Brain microvascular endothelial cell (primary cell): ENCODE measurements at regions not wholly inside any gene's neighbourhood (a gene's known extent, or its start where the extent isn't known, plus 50 kb on each side); places are given as distances from the start of the nearest gene placed in this dataset.
"Not testable (repeated sequence)": the region's sequence is repeated elsewhere in the genome, so short reads cannot be mapped to it uniquely, and the experiment has no call there.

ENCODE experiments used
- DNase-seq: peaks from one replicate; pipeline ENCODE4 v3.0.0-alpha.2; 2020
- H3K27ac ChIP-seq: fragments of 250-450 bp; sonication (Bioruptor Pico); 2 replicates; pipeline ENCODE4 v1.5.1; 2020; ENCODE audit warnings: mild to moderate bottlenecking, moderate library complexity
- H3K27me3 ChIP-seq: fragments of 250-450 bp; sonication (Bioruptor Pico); replicated peaks from 2 replicates; pipeline ENCODE4 v1.5.1; 2020; ENCODE audit warnings: mild to moderate bottlenecking
- H3K36me3 ChIP-seq: fragments of 250-450 bp; sonication (Bioruptor Pico); replicated peaks from 2 replicates; pipeline ENCODE4 v1.5.1; 2020; ENCODE audit warnings: mild to moderate bottlenecking
- H3K4me3 ChIP-seq: 2 replicates; pipeline ENCODE4 v1.5.1; 2011; ENCODE audit warnings: low read depth, mild to moderate bottlenecking, control low read depth, low read length, moderate library complexity
- in situ Hi-C: cut with HindIII; loops from 2 replicates; pipeline ENCODE4 v1.10.0; 2017; ENCODE audit warnings: low sequenced_read_pairs, low pct_ligation_motif_present
- TF ChIP-seq, protein P1 (sequence below): IDR thresholded peaks from 2 replicates; pipeline ENCODE4 v1.5.1; 2011; ENCODE audit warnings: low read depth, mild to moderate bottlenecking, moderate library complexity, low read length, control low read depth, inconsistent platforms; ENCODE audit errors: missing control alignments

DNA sequence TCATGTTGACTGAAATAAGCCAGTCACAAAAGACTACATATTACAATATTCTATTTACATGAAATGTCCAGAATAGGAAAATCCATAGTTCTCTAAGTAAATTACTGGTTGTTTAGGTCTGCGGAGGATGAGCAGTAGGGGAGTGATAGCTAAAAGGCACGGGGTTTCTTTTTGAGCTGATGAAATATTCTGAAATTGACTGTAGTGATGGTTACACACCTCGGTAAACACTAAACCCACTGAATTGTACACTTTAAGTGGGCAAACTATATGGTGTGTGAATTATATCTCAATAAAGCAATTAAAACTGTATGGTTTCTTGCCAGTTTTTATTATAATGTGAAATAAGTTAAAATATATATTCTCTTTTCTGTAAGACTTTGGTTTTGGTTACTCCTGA is 77.7 kb upstream of the TMED7 start:
- no peak overlapping the region for H3K4me3 ChIP-seq
- DNase-seq = no peak
- in situ Hi-C loops = no loop called here
- no peaks in the 10 kb centered on the region for H3K36me3 ChIP-seq
- no peaks in the 10 kb centered on the region for H3K27me3 ChIP-seq
- H3K27ac ChIP-seq = no peak overlapping the region
- TF ChIP-seq, protein P1, sequence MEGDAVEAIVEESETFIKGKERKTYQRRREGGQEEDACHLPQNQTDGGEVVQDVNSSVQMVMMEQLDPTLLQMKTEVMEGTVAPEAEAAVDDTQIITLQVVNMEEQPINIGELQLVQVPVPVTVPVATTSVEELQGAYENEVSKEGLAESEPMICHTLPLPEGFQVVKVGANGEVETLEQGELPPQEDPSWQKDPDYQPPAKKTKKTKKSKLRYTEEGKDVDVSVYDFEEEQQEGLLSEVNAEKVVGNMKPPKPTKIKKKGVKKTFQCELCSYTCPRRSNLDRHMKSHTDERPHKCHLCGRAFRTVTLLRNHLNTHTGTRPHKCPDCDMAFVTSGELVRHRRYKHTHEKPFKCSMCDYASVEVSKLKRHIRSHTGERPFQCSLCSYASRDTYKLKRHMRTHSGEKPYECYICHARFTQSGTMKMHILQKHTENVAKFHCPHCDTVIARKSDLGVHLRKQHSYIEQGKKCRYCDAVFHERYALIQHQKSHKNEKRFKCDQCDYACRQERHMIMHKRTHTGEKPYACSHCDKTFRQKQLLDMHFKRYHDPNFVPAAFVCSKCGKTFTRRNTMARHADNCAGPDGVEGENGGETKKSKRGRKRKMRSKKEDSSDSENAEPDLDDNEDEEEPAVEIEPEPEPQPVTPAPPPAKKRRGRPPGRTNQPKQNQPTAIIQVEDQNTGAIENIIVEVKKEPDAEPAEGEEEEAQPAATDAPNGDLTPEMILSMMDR = no peak

DNA sequence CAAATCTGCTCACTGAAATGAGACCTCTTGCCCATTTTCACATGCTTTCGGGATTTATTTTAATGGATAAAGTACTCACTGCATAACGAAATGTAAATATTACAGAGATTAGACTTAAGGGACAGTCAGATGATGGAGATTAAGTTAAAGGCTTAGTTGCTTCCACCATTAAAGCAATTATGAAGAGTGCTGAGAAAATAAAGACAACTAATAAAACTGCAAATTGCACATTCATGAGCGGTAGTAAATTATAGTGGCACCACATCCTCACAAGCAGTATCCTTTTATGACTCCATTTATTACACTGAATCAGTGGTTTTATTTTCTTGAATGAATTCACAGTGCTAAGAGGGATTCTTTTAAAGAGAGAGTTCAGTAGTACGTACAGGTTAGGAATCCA is 76.2 kb upstream of the TMED7 start:
- TF ChIP-seq, protein P1 = no peak
- in situ Hi-C loops = no loop called here
- no peak for DNase-seq
- Histone ChIP-seq H3K36me3 (no peaks in the 10 kb centered on the region), H3K27ac (no peak overlapping the region), H3K27me3 (no peaks in the 10 kb centered on the region), H3K4me3 (no peak overlapping the region)

DNA sequence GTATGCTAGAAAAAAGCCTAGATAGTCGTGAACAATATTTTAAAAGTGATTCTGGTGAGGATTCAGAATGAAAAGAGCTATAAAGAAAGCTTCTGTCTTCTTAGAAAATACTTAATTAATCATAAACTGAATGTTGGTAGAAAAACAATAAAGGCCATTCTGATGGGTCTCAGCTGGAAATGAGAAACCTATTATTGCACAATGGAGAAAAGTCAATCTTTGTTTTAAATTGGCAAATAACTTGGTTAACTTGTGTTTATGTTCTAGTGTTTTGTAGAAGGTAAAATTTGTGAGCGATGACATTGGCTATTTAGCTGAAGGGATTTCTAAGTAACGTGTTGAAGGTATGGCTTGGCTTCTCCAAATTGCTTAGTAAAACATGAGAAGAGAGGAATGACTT is 74.1 kb upstream of the TMED7 start:
- in situ Hi-C loops = no loop called here
- Histone ChIP-seq H3K27me3 (no peaks in the 10 kb centered on the region), H3K27ac (no peak overlapping the region), H3K36me3 (no peaks in the 10 kb centered on the region), H3K4me3 (no peak overlapping the region)
- TF ChIP-seq, protein P1 = no peak
- DNase-seq = no peak

DNA sequence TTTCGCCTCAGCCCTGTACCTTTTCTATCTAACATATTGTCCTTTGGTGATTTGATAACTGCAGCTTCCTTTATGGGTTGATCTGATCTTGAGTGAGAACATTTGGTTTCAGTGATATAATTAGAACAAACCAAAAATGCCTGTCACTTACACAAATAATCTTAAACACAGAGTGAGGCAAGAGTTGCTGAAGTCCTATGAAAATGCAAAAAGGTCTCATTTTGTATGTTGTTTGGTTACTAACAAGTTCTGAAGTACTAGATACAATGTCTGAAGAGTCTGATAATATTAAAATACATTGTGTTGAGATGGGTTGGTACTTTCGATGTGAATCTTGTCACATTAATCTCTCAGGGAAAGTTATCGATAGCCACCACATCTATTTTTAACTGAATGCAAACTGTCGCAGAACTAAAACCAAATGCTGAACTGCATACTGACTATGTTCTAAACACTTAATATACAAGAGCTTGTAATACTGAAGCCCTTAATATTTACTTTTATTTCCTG is 70.4 kb upstream of the TMED7 start:
- no peak overlapping the region for H3K4me3 ChIP-seq
- H3K27ac ChIP-seq = no peak overlapping the region
- DNase-seq = no peak
- no peaks in the 10 kb centered on the region for H3K27me3 ChIP-seq
- TF ChIP-seq, protein P1 = no peak
- in situ Hi-C loops = no loop called here
- no peaks in the 10 kb centered on the region for H3K36me3 ChIP-seq

DNA sequence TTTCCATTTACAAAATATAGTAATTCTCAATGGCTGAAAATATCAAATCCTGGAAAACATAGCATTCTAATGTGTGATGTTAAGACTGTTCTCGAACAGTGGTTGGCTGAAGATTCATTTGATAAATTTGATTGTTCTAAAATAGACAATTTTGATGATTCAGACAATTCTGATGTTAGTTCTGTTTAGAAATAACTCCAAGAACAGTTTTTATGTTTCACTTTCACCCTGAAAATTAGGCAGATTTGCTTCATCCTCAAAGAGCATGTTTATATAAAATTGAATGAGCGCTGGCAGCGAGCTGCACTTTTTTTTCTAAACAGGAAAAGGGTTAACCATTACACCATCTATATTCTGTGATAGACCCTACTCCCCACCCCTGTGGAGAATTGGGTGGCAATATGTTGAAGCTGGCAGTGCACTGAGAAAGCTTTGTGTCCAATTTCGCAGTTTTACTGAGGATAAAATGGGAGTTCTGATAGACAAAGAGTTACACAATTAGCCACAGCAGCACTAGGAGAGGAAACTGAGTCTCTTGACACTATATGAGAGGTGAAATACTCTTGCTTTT is 69.6 kb upstream of the TMED7 start:
- DNase-seq = no peak
- Histone ChIP-seq H3K36me3 (no peaks in the 10 kb centered on the region), H3K4me3 (no peak overlapping the region), H3K27me3 (no peaks in the 10 kb centered on the region), H3K27ac (no peak overlapping the region)
- TF ChIP-seq, protein P1 = no peak
- in situ Hi-C loops = no loop called here

DNA sequence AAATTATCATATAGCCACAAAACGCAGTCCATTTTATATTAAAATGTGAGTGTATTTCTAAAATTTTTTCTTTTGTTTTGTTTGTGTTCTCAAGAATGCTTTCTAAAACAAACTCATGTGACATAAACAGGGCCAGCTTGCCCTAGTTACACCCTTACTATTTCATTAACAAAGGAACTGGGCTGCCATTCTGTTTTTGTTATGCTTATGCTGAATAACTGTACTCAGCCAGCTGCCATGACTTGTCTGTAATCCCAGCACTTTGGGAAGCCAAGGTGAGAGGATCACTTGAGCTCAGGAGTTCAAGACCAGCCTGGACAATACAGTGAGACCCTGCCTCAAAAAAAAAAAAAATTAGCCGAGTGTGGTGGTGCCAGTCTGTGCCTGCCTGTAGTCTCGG is 66.0 kb upstream of the TMED7 start:
- in situ Hi-C loops, H3K27me3 ChIP-seq, DNase-seq, H3K27ac ChIP-seq, H3K36me3 ChIP-seq, H3K4me3 ChIP-seq: not testable (repeated sequence)
